Neural cell (in vitro differentiated cells): ENCODE measurements at regions not wholly inside any gene's neighbourhood (a gene's known extent, or its start where the extent isn't known, plus 50 kb on each side); places are given as distances from the start of the nearest gene placed in this dataset.

Experiments used
- CTCF ChIP-seq: fragments of 450-650 bp; IDR thresholded peaks from 2 replicates; pipeline ENCODE4 v1.5.1; 2014; ENCODE audit warnings: antibody characterized with exemption, mild to moderate bottlenecking, moderate library complexity; ENCODE audit not compliant: poor library complexity, severe bottlenecking
- EP300 ChIP-seq: fragments of 450-650 bp; conservative IDR thresholded peaks from 2 replicates; pipeline ENCODE4 v1.6.1; 2014; ENCODE audit warnings: antibody characterized with exemption, mild to moderate bottlenecking, moderate library complexity; ENCODE audit not compliant: poor library complexity, severe bottlenecking
- EZH2 ChIP-seq: fragments of 200-600, 300-800 bp; shearing (Covaris generic), sonication (generic); IDR thresholded peaks from 2 replicates; pipeline ENCODE4 v1.6.1; 2014; ENCODE audit warnings: antibody characterized with exemption, low read length, borderline replicate concordance, mild to moderate bottlenecking; ENCODE audit not compliant: insufficient read depth, poor library complexity, severe bottlenecking
- MXI1 ChIP-seq: fragments of 450-650 bp; conservative IDR thresholded peaks from 2 replicates; pipeline ENCODE4 v1.6.1; 2014; ENCODE audit warnings: antibody characterized with exemption, mild to moderate bottlenecking; ENCODE audit not compliant: poor library complexity, severe bottlenecking
- POLR2AphosphoS5 ChIP-seq: IDR thresholded peaks from 2 replicates; pipeline ENCODE4 v1.6.1; 2012
- RAD21 ChIP-seq: fragments of 450-650 bp; conservative IDR thresholded peaks from 2 replicates; pipeline ENCODE4 v1.6.1; 2014; ENCODE audit warnings: antibody characterized with exemption, mild to moderate bottlenecking, moderate library complexity
- REST ChIP-seq: IDR thresholded peaks from 2 replicates; pipeline ENCODE4 v1.6.1; 2012; ENCODE audit warnings: borderline replicate concordance
- TAF1 ChIP-seq: IDR thresholded peaks from 2 replicates; pipeline ENCODE4 v1.6.1; 2012; ENCODE audit warnings: low read depth

GRCh38 chr5:124888622-124889485 is 142.4 kb upstream of the ZNF608 start:
- TF ChIP-seq EZH2 (no peak), POLR2AphosphoS5 (no peak), CTCF (no peak), RAD21 (no peak), REST (peak; percentile 20), EP300 (no peak), TAF1 (no peak), MXI1 (no peak)
